GM12878 (cell line): ENCODE measurements at regions not wholly inside any gene's neighbourhood (a gene's known extent, or its start where the extent isn't known, plus 50 kb on each side); places are given as distances from the start of the nearest gene placed in this dataset.

Experiments used
- ATAC-seq: fragments of 200-7000 bp; cut with Tn5 transposase; 3 replicates; pipeline ENCODE4 v1.9.1; 2020; ENCODE audit warnings: mild to moderate bottlenecking, moderate library complexity
- BruUV-seq: library from RNA; stranded (reverse); fragments of 400-500 nt; replicated peaks from 2 replicates; lab custom pipeline; 2021; lab: Mats Ljungman, UMichigan
- CTCF ChIA-PET: fragments of 300-600 bp; sonication (Branson Sonifier 250); formaldehyde crosslinking; extraction: SDS; loops from one replicate; lab custom pipeline; 2021; ENCODE audit warnings: inconsistent platforms; lab: Yijun Ruan, JAX
- POLR2A ChIA-PET: fragments of 350-600 bp; formaldehyde crosslinking; extraction: SDS; loops from one replicate; lab custom pipeline; 2021; ENCODE audit warnings: inconsistent platforms; lab: Charles Lee
- RAD21 ChIA-PET: fragments of 300-600 bp; sonication (Branson Sonifier 250); formaldehyde crosslinking; loops from one replicate; lab custom pipeline; 2023; ENCODE audit warnings: antibody characterized with exemption; ENCODE audit not compliant: unreplicated experiment; lab: Charles Lee
- SMC1A ChIA-PET: fragments of 300-600 bp; sonication (Branson Sonifier 250); formaldehyde crosslinking; loops from one replicate; lab custom pipeline; 2023; ENCODE audit not compliant: unreplicated experiment, uncharacterized antibody; lab: Charles Lee
- DNase-seq: peaks from one replicate; pipeline ENCODE4 v3.0.0-alpha.2; 2011; ENCODE audit warnings: low read depth, low spot score
- FAIRE-seq: peaks from 3 replicates; lab custom pipeline; 2011; peaks lifted over from hg19 to GRCh38; lab: Jason Lieb, UNC
- H2AFZ ChIP-seq: 2 replicates; pipeline ENCODE4 v1.6.0; 2011; ENCODE audit warnings: low read depth, low read length, control low read depth; ENCODE audit not compliant: control insufficient read depth
- H3K27ac ChIP-seq: 2 replicates; pipeline ENCODE4 v1.5.1; 2011; ENCODE audit warnings: control low read depth; ENCODE audit not compliant: control insufficient read depth, insufficient read depth
- H3K27me3 ChIP-seq, 2 experiments: replicated peaks in 1 of 2; 2 replicates each; pipeline versions ENCODE4 v1.6.0 to v1.6.1; 2011; ENCODE audit warnings: low read length in 1 of 2; ENCODE audit not compliant: control insufficient read depth in 2 of 2, insufficient read depth in 2 of 2
- H3K36me3 ChIP-seq, 2 experiments: 2 replicates each; pipeline ENCODE4 v1.5.1; 2011; ENCODE audit warnings: low read length in 1 of 2; ENCODE audit not compliant: control insufficient read depth in 2 of 2, insufficient read depth in 2 of 2
- H3K4me1 ChIP-seq: 2 replicates; pipeline ENCODE4 v1.6.1; 2011; ENCODE audit warnings: mild to moderate bottlenecking, low read length, moderate library complexity, mixed read lengths; ENCODE audit not compliant: control insufficient read depth, insufficient read depth
- H3K4me2 ChIP-seq: 2 replicates; pipeline ENCODE4 v1.6.0; 2011; ENCODE audit warnings: control low read depth; ENCODE audit not compliant: control insufficient read depth, insufficient read depth
- H3K4me3 ChIP-seq: fragments of 200-600 bp; sonication (generic); 2 replicates; pipeline ENCODE4 v1.5.1; 2016
- H3K79me2 ChIP-seq: 2 replicates; pipeline ENCODE4 v1.6.0; 2011; ENCODE audit warnings: low read length; ENCODE audit not compliant: control insufficient read depth, insufficient read depth
- H3K9ac ChIP-seq: 2 replicates; pipeline ENCODE4 v1.8.0; 2011; ENCODE audit warnings: low read length, control low read depth, mixed read lengths; ENCODE audit not compliant: control insufficient read depth, insufficient read depth
- H3K9me3 ChIP-seq: replicated peaks from 3 replicates; pipeline ENCODE4 v1.5.1; 2011; ENCODE audit warnings: mild to moderate bottlenecking, low read length; ENCODE audit not compliant: control insufficient read depth, insufficient read depth
- H4K20me1 ChIP-seq: 2 replicates; pipeline ENCODE4 v1.6.0; 2011; ENCODE audit not compliant: control insufficient read depth, insufficient read depth
- BHLHE40 ChIP-seq, 2 experiments: fragments of 450-650 bp in 1 of 2; IDR thresholded peaks; 2 replicates each; pipeline ENCODE4 v1.6.1; 2011 to 2017; ENCODE audit warnings: low read depth in 2 of 2, borderline replicate concordance in 1 of 2, improper control_type of control experiment in 1 of 2, low read length in 1 of 2, mild to moderate bottlenecking in 1 of 2
- CEBPZ ChIP-seq: fragments of 150-350 bp; IDR thresholded peaks from 2 replicates; pipeline ENCODE4 v1.6.1; 2016; ENCODE audit warnings: low read depth, low read length
- FOXK2 ChIP-seq: fragments of 450-650 bp; IDR thresholded peaks from 2 replicates; pipeline ENCODE4 v1.6.1; 2017; ENCODE audit warnings: mild to moderate bottlenecking, moderate library complexity
- IRF3 ChIP-seq: fragments of 450-650 bp; IDR thresholded peaks from 2 replicates; pipeline ENCODE4 v1.6.1; 2014; ENCODE audit warnings: mild to moderate bottlenecking
- REST ChIP-seq: IDR thresholded peaks from 2 replicates; pipeline ENCODE4 v1.6.1; 2012; ENCODE audit warnings: mild to moderate bottlenecking, low read depth, low read length
- STAT1 ChIP-seq: fragments of 450-650 bp; conservative IDR thresholded peaks from 2 replicates; pipeline ENCODE4 v1.6.1; 2014; ENCODE audit warnings: antibody characterized with exemption, mild to moderate bottlenecking
- WGBS: methylation state at CpG from one replicate; pipeline ENCODE4 v1.1.6; 2016; ENCODE audit warnings: low lambda C conversion rate; ENCODE audit not compliant: insufficient replicate concordance, insufficient coverage; ENCODE audit errors: missing lambda C conversion rate; 5-methylcytosine and 5-hydroxymethylcytosine counted together
- in situ Hi-C: fragments of 300-500 bp; cut with MboI; formaldehyde crosslinking; loops from 9 replicates; pipeline ENCODE4 v1.14.3; 2018; ENCODE audit warnings: mixed read lengths
- intact Hi-C: fragments of 100-400 bp; cut with micrococcal nuclease; formaldehyde crosslinking; loops from one replicate; pipeline ENCODE4 v1.14.2; 2022; ENCODE audit not compliant: unreplicated experiment

GRCh38 chr2:11007331-11008264 lies 95.9 kb downstream of the KCNF1 start:
- POLR2A ChIA-PET, result no interaction called here
- peaks cover 3% of the 10 kb centered on the region; the same call in 2 of the 3 replicates for H3K9me3 ChIP-seq
- in situ Hi-C loops, result no loop called here
- FAIRE-seq (no peak), ATAC-seq (no peak), DNase-seq (no peak)
- H3K4me1 ChIP-seq, result no peaks in the 10 kb centered on the region
- TF ChIP-seq BHLHE40 (IDR thresholded peaks at IDR 0.05; ENCODE audit: borderline replicate concordance in 1 of 2, low read depth in 2 of 2, low read length in 1 of 2), result no peak
- no peak for TF ChIP-seq STAT1
- no peak for TF ChIP-seq IRF3
- TF ChIP-seq FOXK2, result no peak
- TF ChIP-seq CEBPZ, result no peak
- no peak for TF ChIP-seq REST
- no TSS peak for BruUV-seq
- intact Hi-C loops, result no loop called here
- WGBS, result 61% methylated on average over 18 of the region's 18 CpGs
- CTCF ChIA-PET, result no interaction called here
- SMC1A ChIA-PET, result no interaction called here
- no peak overlapping the region for H3K9ac ChIP-seq
- RAD21 ChIA-PET, result no interaction called here
- no peaks in the 10 kb centered on the region for H4K20me1 ChIP-seq
- no peak overlapping the region for H3K4me2 ChIP-seq
- no peak overlapping the region for H2AFZ ChIP-seq
- H3K27ac ChIP-seq, result no peak overlapping the region
- no peak overlapping the region for H3K4me3 ChIP-seq
- no peaks in the 10 kb centered on the region; a peak in 1 of 4 replicates for H3K27me3 ChIP-seq
- H3K36me3 ChIP-seq, result no peaks in the 10 kb centered on the region
- H3K79me2 ChIP-seq, result no peaks in the 10 kb centered on the region
